ENCODE measurements at regions not wholly inside any gene's neighbourhood (a gene's known extent, or its start where the extent isn't known, plus 50 kb on each side); places are given as distances from the start of the nearest gene placed in this dataset.

DNA sequence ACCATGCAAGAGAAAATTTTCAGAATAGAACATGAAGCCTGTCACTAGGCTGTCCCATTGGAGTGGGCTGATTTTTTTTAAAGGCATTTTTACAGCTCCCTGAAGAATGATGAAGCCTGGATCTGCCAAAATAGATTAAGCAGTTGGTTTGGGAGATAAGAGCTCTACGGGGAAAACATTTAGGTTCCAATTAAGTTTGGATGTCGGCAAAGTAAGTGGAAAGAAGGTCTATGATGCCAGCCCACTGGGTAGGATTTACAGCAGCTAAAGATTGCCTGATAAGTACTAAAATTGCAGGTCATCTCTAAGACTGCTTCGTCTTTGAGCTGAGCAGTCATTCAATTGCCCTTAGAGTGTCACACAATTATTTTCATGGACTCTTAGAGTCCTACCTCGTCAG lies 939.2 kb upstream of the CELF2 start:
- TF ChIP-seq POLR2AphosphoS5 (IDR thresholded peaks at IDR 0.05; ENCODE audit: insufficient read depth in 1 of 2, low read depth in 1 of 2) (no peak), POLR2A (IDR thresholded peaks at IDR 0.05) (no peak)
